ELR (cell line): ENCODE measurements at regions not wholly inside any gene's neighbourhood (a gene's known extent, or its start where the extent isn't known, plus 50 kb on each side); places are given as distances from the start of the nearest gene placed in this dataset.

Experiments used
- DNase-seq: peaks from one replicate; pipeline ENCODE4 v3.0.0-alpha.2; 2015; ENCODE audit warnings: low read depth

- DNase-seq: no peak
These were observed 433.7 kb downstream of the ARHGEF28 start for GRCh38 chr5:74059706-74060105.

- peak; percentile 63 for DNase-seq
These were observed 430.8 kb downstream of the ARHGEF28 start for GRCh38 chr5:74056789-74057164.

- DNase-seq: no peak
These were observed 430.3 kb downstream of the ARHGEF28 start for GRCh38 chr5:74056107-74056788.

- no peak for DNase-seq
These were observed 429.6 kb downstream of the ARHGEF28 start for GRCh38 chr5:74055486-74056106.

GRCh38 chr5:74054641-74055421 is 428.8 kb downstream of the ARHGEF28 start:
- no peak for DNase-seq

- no peak for DNase-seq
These were observed 428.1 kb downstream of the ARHGEF28 start for GRCh38 chr5:74054139-74054538.

- peak; percentile 39 for DNase-seq
These were observed 426.6 kb downstream of the ARHGEF28 start for GRCh38 chr5:74052441-74053221.

- no peak for DNase-seq
These were observed 425.1 kb downstream of the ARHGEF28 start for GRCh38 chr5:74051076-74051475.

GRCh38 chr5:74044936-74045335 is 418.9 kb downstream of the ARHGEF28 start:
- DNase-seq: no peak

- DNase-seq: peak; percentile 92
These were observed 417.0 kb downstream of the ARHGEF28 start for GRCh38 chr5:74042959-74043358.

GRCh38 chr5:74042559-74042958 is 416.6 kb downstream of the ARHGEF28 start:
- DNase-seq: no peak

- no peak for DNase-seq
These were observed 415.9 kb downstream of the ARHGEF28 start for GRCh38 chr5:74041913-74042312.

- peak; percentile 54 for DNase-seq
These were observed 415.0 kb downstream of the ARHGEF28 start for GRCh38 chr5:74040811-74041491.

- DNase-seq: peak; percentile 87
These were observed 414.1 kb downstream of the ARHGEF28 start for GRCh38 chr5:74040065-74040551.

- no peak for DNase-seq
These were observed 411.3 kb downstream of the ARHGEF28 start for GRCh38 chr5:74037321-74037720.

- peak; percentile 90 for DNase-seq
These were observed 409.5 kb downstream of the ARHGEF28 start for GRCh38 chr5:74035521-74035937.

GRCh38 chr5:74034733-74035132 is 408.7 kb downstream of the ARHGEF28 start:
- peak; percentile 96 for DNase-seq

- no peak for DNase-seq
These were observed 406.6 kb downstream of the ARHGEF28 start for GRCh38 chr5:74032617-74033016.

- DNase-seq: no peak
These were observed 405.5 kb downstream of the ARHGEF28 start for GRCh38 chr5:74031536-74031935.

GRCh38 chr5:74030821-74031220 is 404.8 kb downstream of the ARHGEF28 start:
- no peak for DNase-seq

GRCh38 chr5:74030371-74030770 is 404.4 kb downstream of the ARHGEF28 start:
- DNase-seq: no peak
